Breast epithelium (tissue), 4 donors: ENCODE measurements at regions not wholly inside any gene's neighbourhood (a gene's known extent, or its start where the extent isn't known, plus 50 kb on each side); places are given as distances from the start of the nearest gene placed in this dataset.

Source experiments
- DNase-seq, 2 donors: peaks; one replicate each; pipeline ENCODE4 v3.0.0-alpha.2; 2019; ENCODE audit warnings: low spot score in 2 of 2
- H3K27ac ChIP-seq, 2 donors: fragments of 200-600 bp; sonication (generic) in 1 of 2; one replicate each; pipeline ENCODE4 v1.5.1; 2016 to 2019; ENCODE audit warnings: mild to moderate bottlenecking in 1 of 2
- H3K27me3 ChIP-seq, 2 donors: fragments of 200-600 bp; sonication (generic) in 1 of 2; one replicate each; pipeline versions ENCODE4 v1.5.1 to v1.6.0; 2017 to 2019; ENCODE audit warnings: control low read depth in 1 of 2, mild to moderate bottlenecking in 1 of 2
- H3K36me3 ChIP-seq: fragments of 200-600 bp; one replicate; pipeline ENCODE4 v1.5.1; 2019
- H3K4me1 ChIP-seq, 2 donors: fragments of 200-600 bp; sonication (generic); one replicate each; pipeline ENCODE4 v1.5.1; 2016 to 2019; ENCODE audit warnings: control low read depth in 1 of 2
- H3K4me3 ChIP-seq, 3 donors: fragments of 200-600 bp; sonication (generic); 1 replicate in 2 of 3; 2 replicates in 1 of 3; pipeline ENCODE4 v1.5.1; 2016 to 2019; ENCODE audit warnings: mild to moderate bottlenecking in 3 of 3, moderate library complexity in 2 of 3
- H3K9me3 ChIP-seq, 2 donors: fragments of 200-600 bp; sonication (generic) in 1 of 2; one replicate each; pipeline ENCODE4 v1.5.1; 2016 to 2019; ENCODE audit warnings: control low read depth in 1 of 2
- POLR2A ChIP-seq: fragments of 450-650 bp; IDR thresholded peaks from one replicate; pipeline ENCODE4 v1.6.1; 2016; ENCODE audit warnings: antibody characterized with exemption, mild to moderate bottlenecking, moderate library complexity
- POLR2AphosphoS5 ChIP-seq, 3 donors: sonication (generic); formaldehyde crosslinking; IDR thresholded peaks; one replicate each; pipeline ENCODE4 v1.6.1; 2017; ENCODE audit warnings: antibody characterized with exemption in 3 of 3
- intact Hi-C: fragments of 100-400 bp; cut with DNase I; formaldehyde crosslinking; loops from one replicate; pipeline ENCODE4 v1.15.1; 2023; ENCODE audit warnings: low total_unique reads
- TF ChIP-seq, protein P1 (sequence below), 3 donors: fragments of 450-650 bp; IDR thresholded peaks; one replicate each; pipeline ENCODE4 v1.5.1; 2016 to 2017; ENCODE audit warnings: antibody characterized with exemption in 3 of 3, mild to moderate bottlenecking in 3 of 3, moderate library complexity in 3 of 3

- DNase-seq, result no peak
- Histone ChIP-seq H3K27ac (no peak overlapping the region), H3K4me1 (no peaks in the 10 kb centered on the region), H3K9me3 (no peaks in the 10 kb centered on the region), H3K27me3 (no peaks in the 10 kb centered on the region), H3K36me3 (no peaks in the 10 kb centered on the region), H3K4me3 (no peak overlapping the region)
- intact Hi-C loops, result no loop called here
- TF ChIP-seq POLR2A, result no peak
- TF ChIP-seq POLR2AphosphoS5 (IDR thresholded peaks at IDR 0.05), result no peak
- TF ChIP-seq, protein P1, sequence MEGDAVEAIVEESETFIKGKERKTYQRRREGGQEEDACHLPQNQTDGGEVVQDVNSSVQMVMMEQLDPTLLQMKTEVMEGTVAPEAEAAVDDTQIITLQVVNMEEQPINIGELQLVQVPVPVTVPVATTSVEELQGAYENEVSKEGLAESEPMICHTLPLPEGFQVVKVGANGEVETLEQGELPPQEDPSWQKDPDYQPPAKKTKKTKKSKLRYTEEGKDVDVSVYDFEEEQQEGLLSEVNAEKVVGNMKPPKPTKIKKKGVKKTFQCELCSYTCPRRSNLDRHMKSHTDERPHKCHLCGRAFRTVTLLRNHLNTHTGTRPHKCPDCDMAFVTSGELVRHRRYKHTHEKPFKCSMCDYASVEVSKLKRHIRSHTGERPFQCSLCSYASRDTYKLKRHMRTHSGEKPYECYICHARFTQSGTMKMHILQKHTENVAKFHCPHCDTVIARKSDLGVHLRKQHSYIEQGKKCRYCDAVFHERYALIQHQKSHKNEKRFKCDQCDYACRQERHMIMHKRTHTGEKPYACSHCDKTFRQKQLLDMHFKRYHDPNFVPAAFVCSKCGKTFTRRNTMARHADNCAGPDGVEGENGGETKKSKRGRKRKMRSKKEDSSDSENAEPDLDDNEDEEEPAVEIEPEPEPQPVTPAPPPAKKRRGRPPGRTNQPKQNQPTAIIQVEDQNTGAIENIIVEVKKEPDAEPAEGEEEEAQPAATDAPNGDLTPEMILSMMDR (IDR thresholded peaks at IDR 0.05), result no peak
Measured at GRCh38 chr7:84462259-84462658, 267.7 kb upstream of the SEMA3A start.

DNA sequence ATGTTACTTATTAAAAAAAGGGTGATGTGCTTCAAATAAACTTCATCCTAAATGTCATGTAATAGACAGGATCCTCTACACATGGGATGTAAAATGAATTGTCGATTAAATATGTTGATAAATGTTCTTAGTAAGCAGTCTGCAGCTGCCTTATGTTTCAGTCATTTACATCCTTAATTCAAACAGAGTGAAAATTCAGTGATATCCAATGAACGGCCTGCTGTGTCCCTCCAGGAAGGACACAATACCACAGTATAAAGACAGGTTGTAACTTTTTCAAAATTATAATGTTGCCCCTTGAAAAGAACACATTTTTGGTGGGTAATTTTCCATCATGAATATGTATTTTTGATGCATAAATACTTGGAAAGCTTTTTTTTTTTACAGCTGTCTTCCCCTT lies 266.5 kb upstream of the SEMA3A start:
- Histone ChIP-seq H3K36me3 (peaks cover 3% of the 10 kb centered on the region), H3K9me3 (no peaks in the 10 kb centered on the region), H3K27me3 (no peaks in the 10 kb centered on the region), H3K27ac (no peak overlapping the region), H3K4me3 (no peak overlapping the region), H3K4me1 (no peaks in the 10 kb centered on the region)
- no peak for DNase-seq
- TF ChIP-seq POLR2A (no peak), POLR2AphosphoS5 (IDR thresholded peaks at IDR 0.05) (no peak)
- TF ChIP-seq, protein P1 (IDR thresholded peaks at IDR 0.05), result no peak
- intact Hi-C loops, result no loop called here

- Histone ChIP-seq H3K36me3 (peaks cover 3% of the 10 kb centered on the region), H3K4me3 (no peak overlapping the region), H3K27ac (no peak overlapping the region), H3K27me3 (no peaks in the 10 kb centered on the region), H3K9me3 (no peaks in the 10 kb centered on the region), H3K4me1 (no peaks in the 10 kb centered on the region)
- intact Hi-C loops, result no loop called here
- DNase-seq, result no peak
- TF ChIP-seq POLR2A (no peak), POLR2AphosphoS5 (IDR thresholded peaks at IDR 0.05) (no peak)
- TF ChIP-seq, protein P1 (IDR thresholded peaks at IDR 0.05), result no peak
Measured at GRCh38 chr7:84455788-84456187, 261.2 kb upstream of the SEMA3A start.

DNA sequence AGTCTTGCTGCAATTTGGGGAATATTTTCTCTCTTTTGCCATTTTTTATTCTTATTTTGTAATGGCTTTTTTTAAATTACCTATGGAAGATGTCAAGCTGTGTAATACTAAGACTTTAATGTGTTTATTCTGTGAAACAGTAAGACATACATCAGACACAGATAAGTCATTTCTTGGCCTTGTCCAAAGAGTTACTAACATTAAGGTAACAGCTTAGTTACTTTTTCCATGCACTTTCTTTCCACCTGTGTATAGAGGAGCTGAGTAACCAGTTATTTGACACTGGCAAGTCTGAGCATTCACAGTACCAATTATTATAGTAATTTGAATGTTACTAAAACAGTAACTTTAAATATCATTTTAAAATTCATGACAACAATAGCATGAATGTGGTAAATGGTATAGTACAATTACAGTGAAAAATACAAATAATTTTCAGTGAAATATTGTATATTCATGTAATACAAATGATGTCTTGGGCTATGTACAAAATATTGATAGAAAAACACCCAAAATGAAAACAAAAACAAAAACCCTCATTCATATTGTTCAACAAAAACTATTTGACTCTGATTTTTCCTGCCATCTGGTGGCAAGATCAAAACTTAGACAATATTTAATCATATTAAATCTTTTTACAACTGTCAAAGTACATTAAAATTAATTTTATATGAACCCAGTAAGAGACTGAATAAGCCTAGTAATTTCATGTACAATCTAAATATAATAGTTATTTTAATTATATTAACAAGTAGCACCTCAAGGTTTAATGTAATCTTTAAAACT lies 259.8 kb upstream of the SEMA3A start:
- no peak overlapping the region for H3K27ac ChIP-seq
- DNase-seq, result no peak
- no peak for TF ChIP-seq POLR2AphosphoS5 (IDR thresholded peaks at IDR 0.05)
- TF ChIP-seq, protein P1 (IDR thresholded peaks at IDR 0.05), result no peak
- no peak for TF ChIP-seq POLR2A
- no peaks in the 10 kb centered on the region for H3K9me3 ChIP-seq
- no peaks in the 10 kb centered on the region for H3K27me3 ChIP-seq
- no peak overlapping the region for H3K4me3 ChIP-seq
- peaks cover 3% of the 10 kb centered on the region for H3K36me3 ChIP-seq
- H3K4me1 ChIP-seq, result no peaks in the 10 kb centered on the region
- intact Hi-C loops, result no loop called here

GRCh38 chr7:84452618-84453017 lies 258.0 kb upstream of the SEMA3A start:
- no peaks in the 10 kb centered on the region for H3K27me3 ChIP-seq
- no peak overlapping the region for H3K4me3 ChIP-seq
- H3K9me3 ChIP-seq, result no peaks in the 10 kb centered on the region
- H3K4me1 ChIP-seq, result no peaks in the 10 kb centered on the region
- no peak overlapping the region for H3K27ac ChIP-seq
- no peak for DNase-seq
- TF ChIP-seq, protein P1 (IDR thresholded peaks at IDR 0.05), result no peak
- no peak for TF ChIP-seq POLR2AphosphoS5 (IDR thresholded peaks at IDR 0.05)
- TF ChIP-seq POLR2A, result no peak
- H3K36me3 ChIP-seq, result peaks cover 3% of the 10 kb centered on the region
- intact Hi-C loops, result no loop called here
